Choroid plexus epithelial cell (primary cell): ENCODE measurements at regions not wholly inside any gene's neighbourhood (a gene's known extent, or its start where the extent isn't known, plus 50 kb on each side); places are given as distances from the start of the nearest gene placed in this dataset.

Experiments used
- DNase-seq: peaks from one replicate; pipeline ENCODE4 v3.0.0-alpha.2; 2010; ENCODE audit warnings: low read depth
- H3K4me3 ChIP-seq: 2 replicates; pipeline ENCODE4 v1.5.1; 2011; ENCODE audit warnings: low read depth, mild to moderate bottlenecking, control low read depth, low read length, moderate library complexity
- TF ChIP-seq, protein P1 (sequence below): conservative IDR thresholded peaks from 2 replicates; pipeline ENCODE4 v1.5.1; 2011; ENCODE audit warnings: low read depth, mild to moderate bottlenecking, control low read depth, inconsistent platforms, low read length, moderate library complexity

DNA sequence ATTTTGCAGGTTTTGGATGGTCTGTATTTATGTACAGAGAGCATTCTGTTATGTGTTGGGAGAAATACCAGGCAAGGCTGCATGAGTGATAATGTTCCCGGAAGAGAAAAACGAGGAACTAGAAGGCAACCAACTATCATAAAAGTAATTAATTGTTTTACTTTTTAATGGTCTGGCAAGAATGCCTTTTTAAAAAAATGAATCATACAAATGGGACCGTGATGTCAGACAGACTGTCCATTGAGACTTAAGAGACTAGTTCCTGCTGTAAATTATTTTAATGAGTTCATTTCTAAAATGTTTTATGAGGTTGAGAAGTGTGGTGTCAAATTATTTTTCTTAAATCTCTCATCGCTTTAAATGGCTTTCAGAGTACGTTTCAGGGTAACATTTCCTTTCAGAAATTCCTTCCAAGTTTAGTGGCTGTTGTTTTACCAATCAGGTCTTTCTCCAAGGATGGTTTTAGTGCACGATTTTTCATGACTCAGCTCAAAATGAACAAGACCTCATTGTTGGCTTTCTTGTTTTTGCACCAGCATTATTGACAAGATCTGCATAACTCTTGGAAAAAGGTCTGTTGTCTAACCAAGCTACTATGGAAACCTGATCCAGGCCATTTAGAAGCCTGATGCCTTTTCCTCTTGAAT, 86.1 kb upstream of the ARHGAP5 start:
- peak; percentile 51 for DNase-seq
- TF ChIP-seq, protein P1, sequence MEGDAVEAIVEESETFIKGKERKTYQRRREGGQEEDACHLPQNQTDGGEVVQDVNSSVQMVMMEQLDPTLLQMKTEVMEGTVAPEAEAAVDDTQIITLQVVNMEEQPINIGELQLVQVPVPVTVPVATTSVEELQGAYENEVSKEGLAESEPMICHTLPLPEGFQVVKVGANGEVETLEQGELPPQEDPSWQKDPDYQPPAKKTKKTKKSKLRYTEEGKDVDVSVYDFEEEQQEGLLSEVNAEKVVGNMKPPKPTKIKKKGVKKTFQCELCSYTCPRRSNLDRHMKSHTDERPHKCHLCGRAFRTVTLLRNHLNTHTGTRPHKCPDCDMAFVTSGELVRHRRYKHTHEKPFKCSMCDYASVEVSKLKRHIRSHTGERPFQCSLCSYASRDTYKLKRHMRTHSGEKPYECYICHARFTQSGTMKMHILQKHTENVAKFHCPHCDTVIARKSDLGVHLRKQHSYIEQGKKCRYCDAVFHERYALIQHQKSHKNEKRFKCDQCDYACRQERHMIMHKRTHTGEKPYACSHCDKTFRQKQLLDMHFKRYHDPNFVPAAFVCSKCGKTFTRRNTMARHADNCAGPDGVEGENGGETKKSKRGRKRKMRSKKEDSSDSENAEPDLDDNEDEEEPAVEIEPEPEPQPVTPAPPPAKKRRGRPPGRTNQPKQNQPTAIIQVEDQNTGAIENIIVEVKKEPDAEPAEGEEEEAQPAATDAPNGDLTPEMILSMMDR: no peak
- no peak overlapping the region for H3K4me3 ChIP-seq

DNA sequence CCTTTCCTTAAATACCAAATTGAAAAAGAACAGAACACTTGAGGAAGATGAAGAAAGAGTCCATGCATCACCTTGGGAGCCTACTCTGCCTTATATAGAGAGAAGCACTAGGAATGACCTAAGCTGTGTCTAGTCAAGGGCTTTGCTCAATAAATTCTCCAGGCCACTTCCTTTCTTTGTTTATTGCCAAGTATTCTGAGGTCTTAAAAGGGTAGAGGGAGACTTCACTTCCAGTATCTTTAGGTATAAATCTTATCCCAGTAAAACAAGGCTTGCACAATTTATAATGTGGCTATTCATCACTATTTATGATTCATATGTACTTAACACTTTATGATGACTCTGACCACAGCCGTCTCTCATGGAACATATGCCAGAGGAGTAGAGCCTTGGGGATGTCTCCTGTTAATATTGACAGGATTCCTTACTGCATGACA, 85.1 kb upstream of the ARHGAP5 start:
- TF ChIP-seq, protein P1: no peak
- DNase-seq: peak; percentile 91
- no peak overlapping the region for H3K4me3 ChIP-seq

DNA sequence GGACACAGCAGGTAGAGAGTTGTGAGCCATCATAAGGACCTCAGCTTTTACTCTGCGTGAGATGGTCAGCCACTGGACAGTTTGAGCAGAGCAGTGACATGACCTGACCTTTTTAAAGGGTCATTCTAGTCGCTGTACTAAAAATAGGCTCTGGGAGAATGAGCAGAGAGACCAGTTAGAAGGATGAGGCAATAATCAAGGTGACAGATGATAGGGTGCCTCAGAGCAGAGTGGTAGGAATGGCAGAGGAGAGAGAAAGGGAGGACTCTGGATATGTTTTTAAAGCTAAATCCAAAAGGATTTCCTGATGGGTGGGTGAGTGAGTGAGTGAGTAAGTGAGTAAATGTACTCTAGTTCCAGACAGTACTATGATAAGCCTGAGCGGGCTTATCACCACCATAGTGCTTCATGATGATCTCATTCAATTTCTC, 83.6 kb upstream of the ARHGAP5 start:
- DNase-seq: no peak
- TF ChIP-seq, protein P1: no peak
- no peak overlapping the region for H3K4me3 ChIP-seq

DNA sequence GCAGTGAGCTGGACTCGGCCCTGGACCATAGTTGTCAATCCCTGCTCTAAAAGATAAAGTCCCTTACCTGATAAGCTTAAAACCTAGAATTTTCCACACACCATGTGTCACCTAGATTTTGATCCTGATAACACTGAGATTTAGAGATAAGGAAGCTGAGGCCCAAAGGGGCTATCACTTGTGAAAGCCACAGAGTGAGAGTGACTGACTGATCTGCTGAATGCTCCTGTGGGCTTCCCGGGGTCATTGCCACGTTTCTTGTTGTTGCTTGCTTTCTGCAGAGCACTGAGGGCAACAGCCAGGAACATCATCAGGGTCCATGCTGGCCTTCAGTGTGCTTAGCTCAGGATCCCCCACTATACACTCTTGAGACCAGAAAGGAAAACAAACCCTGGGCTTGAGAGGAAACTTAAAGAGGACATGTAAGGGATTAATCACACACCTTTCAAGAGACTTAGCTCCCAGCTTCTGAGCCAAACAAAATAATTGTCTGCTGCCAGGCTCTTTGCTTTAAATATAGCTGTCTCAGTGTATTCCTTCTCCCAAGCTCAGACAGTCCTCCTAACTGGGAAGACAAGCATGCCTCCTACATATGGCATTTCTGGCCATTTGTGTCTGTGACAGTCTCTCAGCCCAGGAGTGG, 82.6 kb upstream of the ARHGAP5 start:
- no peak overlapping the region for H3K4me3 ChIP-seq
- DNase-seq: no peak
- TF ChIP-seq, protein P1: no peak

DNA sequence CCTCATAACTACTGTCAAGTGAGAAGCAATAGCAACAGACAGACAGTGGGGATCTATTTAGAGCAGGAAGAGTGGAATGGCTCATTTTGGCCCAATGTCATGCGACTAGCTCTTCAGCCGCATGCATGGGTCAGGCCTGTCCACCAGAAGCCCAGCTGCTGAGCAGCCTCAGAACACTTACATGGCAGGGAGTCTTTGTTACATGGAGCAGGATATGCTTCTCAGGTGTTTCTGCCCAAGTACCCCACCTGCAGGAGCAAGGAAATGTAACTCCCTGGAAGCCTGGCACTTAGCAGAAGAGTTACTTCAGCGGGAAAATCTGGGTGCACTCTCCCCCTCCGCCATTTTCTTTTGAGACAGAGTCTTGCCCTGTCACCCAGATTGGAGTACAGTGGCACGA, 73.5 kb upstream of the ARHGAP5 start:
- H3K4me3 ChIP-seq: no peak overlapping the region
- TF ChIP-seq, protein P1: no peak
- no peak for DNase-seq

DNA sequence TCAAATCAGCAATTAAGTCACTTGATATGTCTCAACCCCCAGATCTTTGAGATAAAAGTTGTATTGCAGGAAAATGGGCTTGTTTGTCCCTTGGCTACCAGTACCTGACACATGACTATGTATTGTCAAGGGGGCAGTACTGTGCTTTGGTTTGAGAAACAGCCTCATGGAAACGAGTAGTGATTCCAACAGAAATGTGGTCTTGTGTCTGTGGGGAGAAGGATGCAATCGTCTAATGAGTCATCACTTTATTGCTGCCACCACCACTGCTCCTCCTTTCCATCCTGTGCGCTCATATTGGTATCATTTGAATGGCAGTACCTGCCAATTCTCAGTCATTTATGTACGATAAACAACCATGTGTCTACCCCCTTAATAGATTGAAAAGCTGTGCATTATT, 72.8 kb upstream of the ARHGAP5 start:
- DNase-seq: peak; percentile 82
- TF ChIP-seq, protein P1: no peak
- H3K4me3 ChIP-seq: no peak overlapping the region

DNA sequence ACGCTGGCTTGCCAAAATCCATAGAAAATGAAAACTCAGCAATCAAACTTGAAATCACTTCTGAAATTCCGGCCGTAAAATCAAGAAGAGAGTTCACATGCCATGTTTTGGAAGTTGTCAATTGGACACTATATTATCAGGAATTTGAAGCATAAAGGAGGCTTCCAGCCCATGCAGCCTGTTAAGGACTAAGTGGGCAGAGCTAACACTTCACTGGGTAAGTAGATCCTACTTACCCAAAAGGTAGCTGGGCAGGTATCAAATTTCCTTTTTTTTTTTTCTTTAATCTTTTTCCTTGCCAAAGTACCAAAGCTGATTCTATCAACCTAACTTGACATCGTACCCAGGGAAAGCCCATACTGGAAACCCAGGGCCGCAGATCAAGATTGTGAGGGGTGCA, 71.5 kb upstream of the ARHGAP5 start:
- TF ChIP-seq, protein P1: no peak
- DNase-seq: no peak
- H3K4me3 ChIP-seq: no peak overlapping the region
